WERI-Rb-1 (cell line): ENCODE measurements at regions not wholly inside any gene's neighbourhood (a gene's known extent, or its start where the extent isn't known, plus 50 kb on each side); places are given as distances from the start of the nearest gene placed in this dataset.
A peak's percentile ranks its signal among the peaks of the same experiment; 100 is the strongest.

ENCODE experiments used
- DNase-seq: peaks from one replicate; pipeline ENCODE4 v3.0.0-alpha.2; 2020
- H3K27ac ChIP-seq: fragments of 250-450 bp; sonication (Bioruptor Pico); 2 replicates; pipeline ENCODE4 v1.5.1; 2020; ENCODE audit warnings: mild to moderate bottlenecking, moderate library complexity
- H3K27me3 ChIP-seq: fragments of 250-450 bp; sonication (Bioruptor Pico); 2 replicates; pipeline ENCODE4 v1.5.1; 2021; ENCODE audit warnings: mild to moderate bottlenecking, low read depth, moderate library complexity; ENCODE audit not compliant: insufficient read depth, severe bottlenecking
- H3K36me3 ChIP-seq: fragments of 250-450 bp; sonication (Bioruptor Pico); 2 replicates; pipeline ENCODE4 v1.5.1; 2020; ENCODE audit warnings: mild to moderate bottlenecking, moderate library complexity
- H3K4me3 ChIP-seq: 2 replicates; pipeline ENCODE4 v1.5.1; 2011; ENCODE audit warnings: low read depth, mild to moderate bottlenecking, control low read depth, low read length
- H3K9me3 ChIP-seq: fragments of 250-450 bp; sonication (Bioruptor Pico); 2 replicates; pipeline ENCODE4 v1.5.1; 2021; ENCODE audit warnings: mild to moderate bottlenecking, moderate library complexity; ENCODE audit not compliant: severe bottlenecking
- CTCF ChIP-seq: IDR thresholded peaks from 2 replicates; pipeline ENCODE4 v1.5.1; 2011; ENCODE audit warnings: low read depth, mild to moderate bottlenecking, control low read depth, inconsistent platforms, low read length

- DNase-seq = peak; percentile 69
- H3K9me3 ChIP-seq = no peaks in the 10 kb centered on the region
- H3K27me3 ChIP-seq = no peaks in the 10 kb centered on the region
- no peaks in the 10 kb centered on the region for H3K36me3 ChIP-seq
- H3K27ac ChIP-seq = no peak overlapping the region
- TF ChIP-seq CTCF = peak; percentile 81
- H3K4me3 ChIP-seq = no peak overlapping the region
Measured at GRCh38 chr7:22559829-22560489, 60.0 kb upstream of the STEAP1B start.

GRCh38 chr7:22557167-22557566 is 57.2 kb upstream of the STEAP1B start:
- Histone ChIP-seq H3K27me3 (no peaks in the 10 kb centered on the region), H3K27ac (no peak overlapping the region), H3K9me3 (no peaks in the 10 kb centered on the region), H3K36me3 (no peaks in the 10 kb centered on the region), H3K4me3 (no peak overlapping the region)
- no peak for TF ChIP-seq CTCF
- DNase-seq = no peak

- Histone ChIP-seq H3K9me3 (no peaks in the 10 kb centered on the region), H3K27me3 (no peaks in the 10 kb centered on the region), H3K4me3 (no peak overlapping the region), H3K27ac (no peak overlapping the region), H3K36me3 (no peaks in the 10 kb centered on the region)
- no peak for TF ChIP-seq CTCF
- DNase-seq = no peak
Measured at GRCh38 chr7:22555476-22555875, 55.5 kb upstream of the STEAP1B start.

GRCh38 chr7:22554184-22554583 is 54.2 kb upstream of the STEAP1B start:
- TF ChIP-seq CTCF = no peak
- no peaks in the 10 kb centered on the region for H3K9me3 ChIP-seq

GRCh38 chr7:22551768-22552513 is 52.0 kb upstream of the STEAP1B start:
- no peaks in the 10 kb centered on the region for H3K27me3 ChIP-seq

More at GRCh38 chr7:22554184-22554583, 54.2 kb upstream of the STEAP1B start:
- no peak overlapping the region for H3K4me3 ChIP-seq
- H3K27ac ChIP-seq = no peak overlapping the region
- no peaks in the 10 kb centered on the region for H3K27me3 ChIP-seq
- no peak for DNase-seq
- H3K36me3 ChIP-seq = no peaks in the 10 kb centered on the region

More at GRCh38 chr7:22551768-22552513, 52.0 kb upstream of the STEAP1B start:
- H3K9me3 ChIP-seq = no peaks in the 10 kb centered on the region
- H3K4me3 ChIP-seq = no peak overlapping the region
- H3K36me3 ChIP-seq = no peaks in the 10 kb centered on the region
- no peak for DNase-seq
- no peak for TF ChIP-seq CTCF
- no peak overlapping the region for H3K27ac ChIP-seq
